NCI-H2107 treated with DMSO at 0.1 percent for 48 hours (cell line): ENCODE measurements at regions not wholly inside any gene's neighbourhood (a gene's known extent, or its start where the extent isn't known, plus 50 kb on each side); places are given as distances from the start of the nearest gene placed in this dataset.
"Not testable (repeated sequence)": the region's sequence is repeated elsewhere in the genome, so short reads cannot be mapped to it uniquely, and the experiment has no call there.

Experiments
- DNase-seq: peaks from one replicate; lab custom pipeline; 2025; ENCODE audit not compliant: unreplicated experiment; lab: John Stamatoyannopoulos, UW

- DNase-seq, result no peak
These were observed 90.3 kb upstream of the RANBP6 start for GRCh38 chr9:6105738-6106137.

- DNase-seq, result not testable (repeated sequence)
These were observed 89.0 kb upstream of the RANBP6 start for GRCh38 chr9:6104406-6104805.

GRCh38 chr9:6103911-6104310 is 88.5 kb upstream of the RANBP6 start:
- DNase-seq, result not testable (repeated sequence)

DNA sequence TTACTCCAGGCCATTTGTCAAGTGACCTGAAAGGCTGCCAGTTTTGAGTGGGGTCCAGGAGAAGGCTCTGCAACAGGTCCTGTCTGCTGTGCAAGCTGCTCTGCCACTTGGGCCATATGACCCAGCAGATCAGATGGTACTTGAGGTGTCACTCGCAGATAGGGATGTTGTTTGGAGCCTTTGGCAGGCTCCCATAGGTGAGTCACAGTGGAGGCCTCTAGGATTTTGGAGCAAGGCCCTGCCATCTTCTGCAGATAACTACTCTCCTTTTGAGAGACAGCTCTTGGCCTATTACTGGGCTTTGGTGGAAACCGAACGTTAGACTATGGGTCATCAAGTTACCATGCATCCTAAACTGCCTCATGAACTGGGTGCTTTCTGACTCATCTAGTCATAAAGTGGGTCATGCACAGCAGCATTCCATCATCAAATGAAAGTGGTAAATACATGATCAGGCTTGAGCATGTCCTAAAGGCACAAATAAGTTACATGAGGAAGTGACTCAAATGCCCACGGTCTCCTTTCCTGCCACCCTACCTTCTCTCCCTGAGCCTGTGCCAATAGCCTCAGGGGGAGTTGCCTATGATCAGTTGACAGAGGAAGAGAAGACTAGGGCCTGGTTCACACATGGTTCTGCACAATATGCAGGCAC is 87.0 kb upstream of the RANBP6 start:
- not testable (repeated sequence) for DNase-seq

- not testable (repeated sequence) for DNase-seq
These were observed 86.3 kb upstream of the RANBP6 start for GRCh38 chr9:6101725-6102124.

DNA sequence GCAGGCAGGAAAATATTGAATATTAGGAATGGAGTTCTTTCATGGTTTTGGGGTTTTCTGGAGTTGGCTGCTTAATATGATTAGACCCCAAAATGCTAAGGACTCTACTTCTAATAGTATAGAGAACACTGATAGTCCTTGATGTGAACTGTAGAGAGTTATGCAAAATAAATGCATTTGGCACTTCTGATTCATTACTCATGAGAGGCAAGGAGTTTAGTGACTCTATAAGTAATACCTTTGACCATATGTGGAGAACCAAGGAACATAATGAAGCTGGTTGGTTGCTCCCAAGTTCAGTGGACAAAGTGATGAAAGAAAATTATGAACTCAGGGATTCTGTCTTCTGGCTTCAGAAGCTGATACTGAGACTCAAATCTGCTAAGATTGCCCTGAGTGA is 83.9 kb upstream of the RANBP6 start:
- not testable (repeated sequence) for DNase-seq

DNA sequence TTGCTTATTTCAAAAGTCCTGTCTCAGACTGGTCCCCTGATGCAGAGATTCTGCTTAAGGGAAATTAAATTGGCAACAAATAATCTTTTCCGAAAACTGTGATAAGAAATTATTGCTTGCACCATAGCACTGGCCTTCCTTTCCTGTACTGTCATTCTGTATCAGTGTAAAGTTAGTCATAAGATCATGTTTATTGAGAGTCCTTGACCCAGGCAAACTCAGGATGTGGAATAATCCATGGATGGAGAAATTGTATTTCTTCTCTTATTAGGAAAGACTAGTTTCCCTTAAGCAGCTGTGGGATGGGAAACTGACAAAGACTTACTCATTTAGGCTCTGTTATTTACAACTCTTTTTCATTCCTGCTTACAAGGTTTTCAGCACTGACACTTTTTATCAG is 83.0 kb upstream of the RANBP6 start:
- DNase-seq, result no peak

DNA sequence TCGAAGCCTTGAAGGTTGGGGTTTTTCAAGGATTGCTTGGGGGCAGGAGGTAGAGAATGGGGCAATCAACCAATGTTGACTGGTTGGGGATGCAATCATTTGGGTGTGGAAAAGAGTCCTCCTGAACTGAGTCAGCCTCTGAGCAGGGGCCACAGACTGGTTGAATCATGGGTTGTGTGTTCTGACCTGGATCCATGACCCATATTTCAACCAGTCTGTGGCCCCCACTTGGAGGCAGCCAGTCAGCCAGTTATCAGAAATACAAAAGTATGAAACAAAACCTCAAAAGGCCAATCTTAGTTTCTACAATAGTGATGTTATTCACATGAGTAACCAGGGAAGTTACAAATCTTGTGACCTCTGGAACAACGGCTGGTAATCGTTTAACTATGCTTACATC is 81.4 kb upstream of the RANBP6 start:
- no peak for DNase-seq

GRCh38 chr9:6090277-6091210 is 75.1 kb upstream of the RANBP6 start:
- DNase-seq, result no peak

DNA sequence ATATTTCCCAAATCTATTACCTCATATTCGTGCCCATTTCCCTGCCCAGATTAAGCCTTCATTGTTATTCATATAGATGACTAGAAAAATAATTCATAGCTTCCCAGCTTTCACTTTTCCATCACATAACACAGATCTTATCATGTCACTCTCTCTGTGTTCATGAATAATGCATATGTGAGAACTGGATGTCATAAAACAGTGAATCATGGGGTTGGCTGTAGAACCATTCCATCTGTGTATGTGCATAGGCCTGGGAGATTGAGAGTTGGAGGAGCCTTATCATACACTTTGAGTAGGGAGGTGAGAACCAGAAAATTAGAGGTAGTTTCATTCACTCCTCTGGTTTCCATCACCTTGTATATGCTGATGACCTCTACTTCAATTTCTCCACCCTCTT is 73.9 kb upstream of the RANBP6 start:
- DNase-seq, result no peak

- DNase-seq, result no peak
These were observed 70.7 kb upstream of the RANBP6 start for GRCh38 chr9:6086006-6086655.

DNA sequence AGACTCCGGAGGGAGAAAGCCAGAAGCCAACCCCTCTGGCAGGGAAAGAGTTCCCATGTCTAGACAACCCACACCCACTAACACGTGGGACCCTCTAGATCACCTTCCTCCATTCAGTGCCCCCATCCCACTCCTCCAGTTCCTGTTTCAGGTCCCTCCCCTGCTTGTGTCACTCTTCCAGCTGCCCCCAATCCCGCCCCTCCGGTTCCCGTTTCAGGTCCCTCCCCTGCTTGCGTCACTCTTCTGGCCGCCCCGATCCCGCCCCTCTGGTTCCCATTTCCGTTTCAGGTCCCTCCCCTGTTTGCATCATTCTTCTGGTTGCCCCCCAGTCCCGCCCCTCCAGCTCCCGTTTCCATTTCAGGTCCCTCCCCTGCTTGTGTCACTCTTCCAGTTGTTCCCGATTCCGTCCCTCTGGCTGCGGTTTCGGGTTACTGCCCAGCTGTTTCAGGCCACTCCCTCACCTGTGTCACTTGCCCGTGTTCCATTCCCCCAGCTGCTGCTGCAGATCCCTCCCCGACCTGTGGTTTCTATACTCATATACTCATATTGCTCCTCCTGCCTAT is 64.8 kb upstream of the RANBP6 start:
- peak; percentile 95 for DNase-seq

GRCh38 chr9:6079386-6079785 is 64.0 kb upstream of the RANBP6 start:
- peak; percentile 41 for DNase-seq

DNA sequence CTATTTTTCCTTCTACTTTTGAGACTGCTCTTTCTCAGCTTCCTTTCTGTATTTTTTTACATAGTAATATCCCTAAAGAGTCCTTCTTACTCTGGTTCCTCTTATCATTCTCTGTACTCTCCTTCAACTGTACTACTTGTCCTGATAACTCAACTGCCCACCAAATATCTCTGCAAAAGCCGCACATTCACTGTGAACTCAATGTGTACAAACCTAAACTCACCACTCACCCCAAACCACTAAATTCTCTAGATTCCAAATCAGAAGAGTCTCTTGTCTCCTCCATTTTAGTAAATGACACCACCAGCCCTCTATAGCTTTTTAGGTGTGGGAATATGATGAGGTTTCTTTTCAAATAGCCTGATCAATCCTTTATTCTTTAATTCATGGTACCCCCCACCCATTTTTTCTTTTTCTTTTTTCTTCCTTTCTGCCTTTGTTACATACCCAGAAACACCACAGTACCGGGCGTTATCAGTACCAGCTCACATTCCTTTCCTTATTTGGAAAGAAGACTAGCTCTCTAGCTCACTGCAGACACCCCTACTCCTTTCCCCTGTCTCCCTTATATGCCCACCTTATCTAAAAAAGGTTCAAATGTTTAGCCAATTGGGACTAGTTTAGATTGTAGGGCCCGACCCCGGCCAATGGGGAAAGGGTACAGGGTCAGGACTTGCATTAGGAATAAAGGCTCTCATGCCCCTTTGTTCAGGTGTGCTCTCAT is 63.1 kb upstream of the RANBP6 start:
- DNase-seq, result no peak

DNA sequence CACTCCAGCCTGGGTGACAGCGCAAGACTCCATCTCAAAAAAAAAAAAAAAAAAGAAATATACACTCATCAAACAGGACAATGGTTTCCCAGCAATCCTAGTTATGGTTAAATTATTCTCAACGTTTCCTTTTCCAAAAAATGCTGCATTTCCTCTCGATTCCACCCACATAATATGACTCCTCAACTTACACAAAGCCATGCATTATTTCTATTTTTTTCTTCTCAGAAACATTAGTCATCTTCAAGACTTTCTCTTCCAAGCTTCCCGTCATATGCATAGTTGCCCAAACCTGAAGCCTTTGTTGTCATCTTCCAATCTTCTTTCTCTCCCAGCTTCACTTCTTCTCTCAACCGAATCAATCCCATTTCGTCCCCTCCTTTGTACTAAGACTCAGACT is 61.4 kb upstream of the RANBP6 start:
- no peak for DNase-seq

DNA sequence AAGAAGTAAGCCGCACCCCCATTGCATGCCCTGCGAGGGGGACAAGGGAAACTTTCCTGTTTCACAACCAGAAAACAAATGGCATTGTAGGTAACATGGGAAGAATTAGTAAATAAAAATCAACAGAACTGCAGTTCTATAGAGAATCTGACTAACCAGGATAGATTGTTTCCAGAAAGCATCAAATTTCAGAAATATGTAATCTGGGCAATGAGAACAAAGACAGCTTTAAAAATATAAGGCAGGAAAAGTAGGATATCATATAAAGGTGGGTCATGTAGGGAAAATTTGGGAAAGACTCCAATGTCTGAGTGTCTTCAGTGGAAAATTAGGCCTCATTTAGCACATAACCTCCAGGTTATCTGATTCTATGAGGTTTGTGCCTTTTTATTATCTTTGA is 58.3 kb upstream of the RANBP6 start:
- DNase-seq, result no peak

DNA sequence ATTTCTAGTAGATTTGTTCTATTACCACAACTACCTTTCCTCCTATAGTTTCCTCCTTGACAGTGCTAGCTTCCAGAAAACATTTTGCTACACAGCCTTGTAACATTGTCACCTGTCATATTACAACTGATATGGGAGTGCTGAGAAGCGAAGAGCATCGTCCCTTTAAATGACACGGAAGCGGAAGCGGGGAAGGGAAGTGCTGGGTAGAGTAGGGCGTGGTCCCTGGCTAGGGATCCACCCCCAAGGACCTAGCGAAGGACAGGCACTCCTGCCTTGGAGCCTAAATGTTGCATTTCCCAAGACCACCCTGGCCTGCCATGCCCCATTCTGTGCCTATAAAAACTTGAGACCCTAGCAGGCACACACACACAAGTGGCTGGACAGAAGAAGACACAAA is 57.4 kb upstream of the RANBP6 start:
- DNase-seq, result no peak

GRCh38 chr9:6072453-6072852 is 57.0 kb upstream of the RANBP6 start:
- DNase-seq, result no peak

DNA sequence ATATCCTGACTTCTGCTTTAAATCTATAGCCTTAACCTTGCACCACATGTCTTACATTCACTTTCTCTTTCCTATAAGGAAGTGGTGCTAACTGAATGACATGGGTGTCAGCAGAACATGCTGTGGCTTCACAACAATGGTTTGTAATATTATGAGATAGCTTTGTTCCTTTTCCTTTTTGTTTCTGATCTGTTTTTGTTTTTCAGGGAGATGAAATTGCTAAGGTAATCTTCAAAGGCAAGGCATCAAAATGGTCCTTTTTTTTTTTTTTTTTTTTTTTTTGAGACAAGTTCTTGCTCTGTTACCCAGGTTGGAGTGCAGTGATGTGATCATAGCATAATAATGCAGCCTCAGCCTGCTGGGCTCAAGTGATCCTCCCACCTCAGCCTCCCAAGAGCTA is 53.6 kb upstream of the RANBP6 start:
- DNase-seq, result no peak

DNA sequence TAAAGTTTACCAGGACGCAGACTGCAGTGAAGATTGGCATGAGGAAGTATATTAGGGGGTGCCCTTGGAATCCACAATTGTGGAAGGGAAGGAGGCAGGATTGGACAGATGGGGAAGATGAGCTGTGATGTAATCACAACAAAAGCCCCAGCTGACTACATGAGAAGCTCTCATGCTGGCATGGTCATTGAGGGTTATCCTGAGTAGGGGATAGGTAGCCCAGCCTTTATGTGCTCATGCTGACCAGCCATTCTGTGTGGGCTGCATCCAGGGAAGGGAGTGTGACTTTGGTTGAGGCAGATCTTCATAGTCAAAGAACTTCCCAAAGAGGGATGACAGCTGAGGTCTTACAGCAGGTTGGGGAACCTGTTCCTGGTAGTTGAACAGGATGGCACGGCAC is 52.0 kb upstream of the RANBP6 start:
- DNase-seq, result no peak
